GM23248 (cell line): ENCODE measurements at regions not wholly inside any gene's neighbourhood (a gene's known extent, or its start where the extent isn't known, plus 50 kb on each side); places are given as distances from the start of the nearest gene placed in this dataset.

Source experiments
- EZH2 ChIP-seq: fragments of 200-600 bp; sonication (generic); IDR thresholded peaks from 2 replicates; pipeline ENCODE4 v1.6.1; 2018; ENCODE audit warnings: antibody characterized with exemption, mild to moderate bottlenecking; ENCODE audit not compliant: insufficient read depth, poor library complexity, severe bottlenecking
- EZH2phosphoT487 ChIP-seq: fragments of 200-600 bp; sonication (generic); IDR thresholded peaks from 2 replicates; pipeline ENCODE4 v1.6.1; 2018; ENCODE audit warnings: antibody characterized with exemption, moderate library complexity, mild to moderate bottlenecking, low read depth; ENCODE audit not compliant: insufficient read depth

DNA sequence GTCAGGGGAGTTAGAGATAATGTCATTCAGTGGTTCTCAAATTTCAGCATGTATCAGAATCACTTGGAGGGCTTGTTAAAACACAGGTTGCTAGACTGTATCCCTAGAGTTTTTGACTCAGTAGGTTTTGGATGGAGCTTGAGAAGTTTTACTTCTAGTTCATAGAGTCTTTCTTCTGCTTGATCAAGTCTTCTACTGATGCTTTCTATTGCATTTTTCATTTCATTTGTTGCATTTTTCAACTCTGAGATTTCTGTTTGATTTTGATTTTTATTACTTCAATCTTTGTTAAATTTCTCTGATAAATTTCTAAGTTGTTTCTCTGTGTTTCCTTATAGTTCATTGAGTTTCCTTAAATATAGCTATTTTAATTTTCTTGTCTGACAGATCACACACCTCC, 361.4 kb downstream of the RAPGEF2 start:
- no peak for TF ChIP-seq EZH2phosphoT487
- TF ChIP-seq EZH2, result no peak
